Common myeloid progenitor, CD34-positive (primary cell): ENCODE measurements at regions not wholly inside any gene's neighbourhood (a gene's known extent, or its start where the extent isn't known, plus 50 kb on each side); places are given as distances from the start of the nearest gene placed in this dataset.
"Not testable (repeated sequence)": the region's sequence is repeated elsewhere in the genome, so short reads cannot be mapped to it uniquely, and the experiment has no call there.

Experiments
- CTCF ChIA-PET: fragments of 350-600 bp; sonication (Branson Sonifier 250); formaldehyde crosslinking; loops from one replicate; lab custom pipeline; 2021; ENCODE audit warnings: antibody characterized with exemption; lab: Charles Lee
- POLR2A ChIA-PET: fragments of 350-600 bp; sonication (Branson Sonifier 250); formaldehyde crosslinking; loops from one replicate; lab custom pipeline; 2021; ENCODE audit warnings: antibody characterized with exemption; lab: Charles Lee
- DNase-seq, 3 donors: peaks; one replicate each; pipeline versions ENCODE4 v3.0.0 to v3.0.0-alpha.2; 2013
- H3K27ac ChIP-seq, 2 experiments: 1 replicate in 1 of 2; 2 replicates in 1 of 2; pipeline ENCODE4 v1.7.0; 2013; ENCODE audit warnings: inconsistent platforms in 2 of 2, low read length in 2 of 2, mild to moderate bottlenecking in 2 of 2, low read depth in 1 of 2, moderate library complexity in 1 of 2; ENCODE audit not compliant: severe bottlenecking in 2 of 2, insufficient read depth in 1 of 2, poor library complexity in 1 of 2
- H3K27me3 ChIP-seq, 5 experiments: replicated peaks in 2 of 5; 1 replicate in 3 of 5; 2 replicates in 2 of 5; pipeline versions ENCODE4 v1.6.1 to v1.7.0; 2013; ENCODE audit warnings: low read length in 4 of 5, mild to moderate bottlenecking in 2 of 5, moderate library complexity in 2 of 5, inconsistent platforms in 1 of 5; ENCODE audit not compliant: insufficient read depth in 5 of 5, control insufficient read depth in 4 of 5
- H3K36me3 ChIP-seq, 4 experiments: 1 replicate in 2 of 4; 2 replicates in 2 of 4; pipeline versions ENCODE4 v1.6.1 to v1.7.0; 2013; ENCODE audit warnings: low read length in 3 of 4, control low read depth in 1 of 4, mild to moderate bottlenecking in 1 of 4; ENCODE audit not compliant: control insufficient read depth in 4 of 4, insufficient read depth in 4 of 4
- H3K4me1 ChIP-seq, 4 experiments: 1 replicate in 3 of 4; 2 replicates in 1 of 4; pipeline versions ENCODE4 v1.6.1 to v1.7.1; 2013; ENCODE audit warnings: low read length in 3 of 4, mild to moderate bottlenecking in 3 of 4, control low read depth in 1 of 4, inconsistent platforms in 1 of 4, moderate library complexity in 1 of 4; ENCODE audit not compliant: control insufficient read depth in 4 of 4, insufficient read depth in 4 of 4; ENCODE audit errors: control extremely low read depth in 1 of 4
- H3K4me3 ChIP-seq, 7 experiments: 1 replicate in 4 of 7; 2 replicates in 3 of 7; pipeline versions ENCODE4 v1.5.1 to v1.7.0; 2013; ENCODE audit warnings: mild to moderate bottlenecking in 7 of 7, low read length in 6 of 7, moderate library complexity in 6 of 7, inconsistent platforms in 2 of 7, low read depth in 2 of 7, control low read depth in 1 of 7; ENCODE audit not compliant: insufficient read depth in 4 of 7, control insufficient read depth in 1 of 7; ENCODE audit errors: extremely low read depth in 1 of 7
- H3K9me3 ChIP-seq, 5 experiments: 1 replicate in 4 of 5; 2 replicates in 1 of 5; pipeline versions ENCODE4 v1.6.1 to v1.7.1; 2013; ENCODE audit warnings: low read length in 4 of 5, mild to moderate bottlenecking in 2 of 5, inconsistent platforms in 1 of 5, low read depth in 1 of 5, moderate library complexity in 1 of 5; ENCODE audit not compliant: control insufficient read depth in 4 of 5, insufficient read depth in 2 of 5; ENCODE audit errors: control extremely low read depth in 1 of 5
- WGBS: methylation state at CpG from one replicate; pipeline ENCODE4 v1.1.5; 2013; ENCODE audit not compliant: insufficient coverage; 5-methylcytosine and 5-hydroxymethylcytosine counted together

DNA sequence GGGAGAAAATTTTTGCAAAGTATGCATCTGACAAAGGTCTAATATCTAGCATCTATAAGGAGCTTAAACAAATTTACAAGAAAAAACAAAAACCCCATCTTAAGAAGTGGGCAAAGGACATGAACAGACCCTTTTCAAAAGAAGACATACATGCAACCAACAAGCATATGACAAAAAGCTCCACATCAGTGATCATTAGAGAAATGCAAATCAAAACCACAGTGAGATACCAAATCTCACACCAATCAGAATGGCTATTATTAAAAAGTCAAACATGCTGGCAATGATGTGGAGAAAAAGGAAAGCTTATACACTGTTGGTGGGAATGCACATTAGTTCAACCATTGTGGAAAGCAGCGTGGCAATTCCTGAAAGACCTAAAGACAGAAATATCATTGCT, 1645.2 kb upstream of the B3GALT2 start:
- H3K9me3 ChIP-seq, H3K4me1 ChIP-seq, DNase-seq, H3K27ac ChIP-seq, CTCF ChIA-PET, H3K4me3 ChIP-seq, H3K36me3 ChIP-seq, H3K27me3 ChIP-seq, POLR2A ChIA-PET: not testable (repeated sequence)
- 100% methylated on average over 1 of the region's 1 CpG for WGBS

DNA sequence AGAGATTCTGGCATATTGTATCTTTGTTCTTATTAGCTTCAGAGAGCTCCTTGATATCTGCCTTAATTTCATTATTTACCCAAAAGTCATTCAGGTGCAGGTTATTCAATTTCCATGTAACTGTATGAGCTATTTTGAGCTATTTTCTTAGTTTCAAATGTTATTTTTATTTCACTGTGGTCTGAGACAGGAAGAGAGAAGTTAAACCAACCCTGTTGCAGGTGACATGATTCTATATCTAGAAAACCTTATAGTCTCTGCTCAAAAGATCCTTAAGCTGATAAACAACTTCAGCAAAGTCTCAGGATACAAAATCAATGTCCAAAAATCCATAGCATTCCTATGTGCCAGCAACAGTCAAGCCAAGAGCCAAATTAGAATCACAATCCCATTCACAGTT, 1644.0 kb upstream of the B3GALT2 start:
- POLR2A ChIA-PET = no interaction called here
- CTCF ChIA-PET = no interaction called here
- no peaks in the 10 kb centered on the region for H3K27me3 ChIP-seq
- no peaks in the 10 kb centered on the region for H3K4me1 ChIP-seq
- H3K36me3 ChIP-seq = no peaks in the 10 kb centered on the region
- H3K4me3 ChIP-seq = no peak overlapping the region
- DNase-seq = no peak
- peaks cover 0 to 2% (median 0%) of the 10 kb centered on the region in 5 experiments for H3K9me3 ChIP-seq
- H3K27ac ChIP-seq = no peak overlapping the region

DNA sequence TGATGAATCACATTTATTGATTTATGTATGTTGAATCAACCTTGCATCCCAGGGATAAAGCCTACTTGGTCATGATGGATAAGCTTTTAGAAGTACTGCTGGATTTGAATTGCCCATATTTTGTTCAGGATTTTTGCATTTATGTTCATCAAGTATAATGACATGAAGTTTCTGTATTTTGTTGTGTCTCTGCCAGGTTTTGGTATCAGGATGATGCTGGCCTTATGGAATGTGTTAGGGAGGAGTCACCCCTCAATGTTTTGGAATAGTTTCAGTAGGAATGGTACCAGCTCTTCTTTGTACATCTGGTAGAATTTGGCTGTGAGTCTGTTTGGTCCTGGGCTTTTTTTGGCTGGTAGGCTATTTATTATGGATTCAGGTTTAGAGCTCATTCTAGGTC, 1643.1 kb upstream of the B3GALT2 start:
- CTCF ChIA-PET = no interaction called here
- Histone ChIP-seq H3K4me1 (no peaks in the 10 kb centered on the region), H3K4me3 (no peak overlapping the region), H3K27me3 (no peaks in the 10 kb centered on the region), H3K9me3 (peaks cover 0 to 2% (median 0%) of the 10 kb centered on the region in 5 experiments), H3K36me3 (no peaks in the 10 kb centered on the region), H3K27ac (no peak overlapping the region)
- no peak for DNase-seq
- POLR2A ChIA-PET = no interaction called here

DNA sequence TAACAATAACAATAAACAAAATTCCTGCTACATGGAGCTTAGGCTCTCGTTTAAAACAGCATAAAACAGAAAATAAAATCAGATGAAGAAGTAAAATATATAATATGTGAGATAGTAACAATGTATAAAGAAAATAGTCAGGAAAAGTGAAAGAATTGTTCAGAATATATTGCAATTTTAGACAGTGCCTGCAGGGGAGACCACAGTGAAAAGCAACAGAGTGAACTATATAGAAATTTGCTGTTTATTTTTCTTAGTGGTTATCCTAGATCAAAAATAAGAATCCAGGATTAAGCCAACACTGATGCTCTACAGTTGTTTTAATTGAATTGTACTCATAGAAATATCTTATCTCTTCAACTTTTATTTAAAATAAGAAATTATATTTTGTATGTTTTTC, 1639.0 kb upstream of the B3GALT2 start:
- no peaks in the 10 kb centered on the region for H3K36me3 ChIP-seq
- H3K27ac ChIP-seq = no peak overlapping the region
- no CpG with 5 or more reads among the region's 1 CpG for WGBS
- H3K9me3 ChIP-seq = no peaks in the 10 kb centered on the region
- no peaks in the 10 kb centered on the region for H3K27me3 ChIP-seq
- H3K4me1 ChIP-seq = no peaks in the 10 kb centered on the region
- POLR2A ChIA-PET = no interaction called here
- no peak for DNase-seq
- H3K4me3 ChIP-seq = no peak overlapping the region
- CTCF ChIA-PET = no interaction called here

- CTCF ChIA-PET = no interaction called here
- Histone ChIP-seq H3K4me3 (no peak overlapping the region), H3K4me1 (no peaks in the 10 kb centered on the region), H3K9me3 (no peaks in the 10 kb centered on the region), H3K27me3 (no peaks in the 10 kb centered on the region), H3K36me3 (no peaks in the 10 kb centered on the region), H3K27ac (no peak overlapping the region)
- WGBS = no CpG with 5 or more reads among the region's 1 CpG
- DNase-seq = no peak
- POLR2A ChIA-PET = no interaction called here
Observed at GRCh38 chr1:194821091-194821490, 1634.7 kb upstream of the B3GALT2 start.

- H3K4me1 ChIP-seq = no peaks in the 10 kb centered on the region
- H3K27me3 ChIP-seq = no peaks in the 10 kb centered on the region
- WGBS = 100% methylated on average over 2 of the region's 2 CpGs
- no peak overlapping the region for H3K4me3 ChIP-seq
- no peaks in the 10 kb centered on the region for H3K9me3 ChIP-seq
- DNase-seq = no peak
- no peak overlapping the region for H3K27ac ChIP-seq
- POLR2A ChIA-PET = interaction anchor here (0.6 kb wide), 1 partner anchor 1444 kb away, joined by 4 read pairs; no protein-coding TSS in a partner anchor
- no peaks in the 10 kb centered on the region for H3K36me3 ChIP-seq
- CTCF ChIA-PET = no interaction called here
Observed at GRCh38 chr1:194818674-194819073, 1632.3 kb upstream of the B3GALT2 start.

- Histone ChIP-seq H3K4me3 (no peak overlapping the region), H3K27me3 (no peaks in the 10 kb centered on the region), H3K9me3 (no peaks in the 10 kb centered on the region), H3K4me1 (no peaks in the 10 kb centered on the region), H3K27ac (no peak overlapping the region), H3K36me3 (no peaks in the 10 kb centered on the region)
- WGBS = no CpG with 5 or more reads among the region's 2 CpGs
- DNase-seq = no peak
- CTCF ChIA-PET = interaction anchor here (1.1 kb wide), 1 partner anchor 83 kb away, joined by 4 read pairs; no protein-coding TSS in a partner anchor
- POLR2A ChIA-PET = interaction anchor here (0.6 kb wide), 1 partner anchor 210 kb away, joined by 4 read pairs; no protein-coding TSS in a partner anchor
Observed at GRCh38 chr1:194816859-194817258, 1630.4 kb upstream of the B3GALT2 start.
